Keratinocyte (primary cell): ENCODE measurements at regions not wholly inside any gene's neighbourhood (a gene's known extent, or its start where the extent isn't known, plus 50 kb on each side); places are given as distances from the start of the nearest gene placed in this dataset.

ENCODE experiments used
- DNase-seq: peaks from one replicate; pipeline ENCODE4 v3.0.0-alpha.2; 2011; ENCODE audit warnings: low read depth, missing footprints, low spot score
- FAIRE-seq: peaks from 2 replicates; lab custom pipeline; 2011; peaks lifted over from hg19 to GRCh38; lab: Jason Lieb, UNC
- H2AFZ ChIP-seq: 2 replicates; pipeline ENCODE4 v1.6.0; 2012; ENCODE audit warnings: low read length, control low read depth, inconsistent platforms; ENCODE audit not compliant: control insufficient read depth
- H3K27ac ChIP-seq: 2 replicates; pipeline ENCODE4 v1.5.1; 2011; ENCODE audit warnings: low read length; ENCODE audit not compliant: control insufficient read depth, insufficient read depth
- H3K27me3 ChIP-seq: 3 replicates; pipeline ENCODE4 v1.6.0; 2011; ENCODE audit warnings: low read length; ENCODE audit not compliant: control insufficient read depth, insufficient read depth; ENCODE audit errors: extremely low read depth
- H3K36me3 ChIP-seq, 2 experiments: 2 replicates in 1 of 2; 3 replicates in 1 of 2; pipeline ENCODE4 v1.5.1; 2011; ENCODE audit warnings: low read length in 2 of 2, mild to moderate bottlenecking in 1 of 2; ENCODE audit not compliant: control insufficient read depth in 2 of 2, insufficient read depth in 2 of 2; ENCODE audit errors: extremely low read depth in 1 of 2
- H3K4me1 ChIP-seq: 3 replicates; pipeline ENCODE4 v1.5.1; 2011; ENCODE audit warnings: low read length; ENCODE audit not compliant: control insufficient read depth, insufficient read depth; ENCODE audit errors: extremely low read depth
- H3K4me2 ChIP-seq: 3 replicates; pipeline ENCODE4 v1.6.0; 2011; ENCODE audit warnings: low read depth, low read length; ENCODE audit not compliant: control insufficient read depth, insufficient read depth; ENCODE audit errors: extremely low read depth
- H3K4me3 ChIP-seq, 3 experiments: fragments of 200-600 bp in 1 of 3; sonication (generic) in 1 of 3; 2 replicates in 2 of 3; 3 replicates in 1 of 3; pipeline ENCODE4 v1.5.1; 2011 to 2016; ENCODE audit warnings: low read length in 3 of 3, mild to moderate bottlenecking in 3 of 3, control low read depth in 2 of 3, inconsistent platforms in 1 of 3, low read depth in 1 of 3, mixed read lengths in 1 of 3, mixed run types in 1 of 3, moderate library complexity in 1 of 3; ENCODE audit not compliant: control insufficient read depth in 2 of 3, insufficient read depth in 2 of 3; ENCODE audit errors: extremely low read depth in 1 of 3
- H3K79me2 ChIP-seq: 2 replicates; pipeline ENCODE4 v1.6.0; 2012; ENCODE audit warnings: low read length; ENCODE audit not compliant: control insufficient read depth, insufficient read depth
- H3K9ac ChIP-seq: 3 replicates; pipeline ENCODE4 v1.6.0; 2011; ENCODE audit warnings: low read length; ENCODE audit not compliant: control insufficient read depth, insufficient read depth; ENCODE audit errors: extremely low read depth
- H3K9me1 ChIP-seq: 3 replicates; pipeline ENCODE4 v1.6.0; 2011; ENCODE audit warnings: low read length; ENCODE audit not compliant: control insufficient read depth, insufficient read depth; ENCODE audit errors: extremely low read depth
- H3K9me3 ChIP-seq: 2 replicates; pipeline ENCODE4 v1.5.1; 2012; ENCODE audit warnings: low read depth, low read length; ENCODE audit not compliant: control insufficient read depth
- H4K20me1 ChIP-seq: 3 replicates; pipeline ENCODE4 v1.6.0; 2011; ENCODE audit warnings: low read length; ENCODE audit not compliant: control insufficient read depth, insufficient read depth; ENCODE audit errors: extremely low read depth
- EZH2 ChIP-seq: IDR thresholded peaks from one replicate; pipeline ENCODE4 v1.6.1; 2012; ENCODE audit warnings: inconsistent platforms, mild to moderate bottlenecking, low read length, moderate library complexity
- dilution Hi-C: fragments of 300-500 bp; cut with MboI; formaldehyde crosslinking; loops from one replicate; pipeline ENCODE4 v1.7.0; 2020; ENCODE audit warnings: low sequenced_read_pairs; ENCODE audit not compliant: extremely low pct_ligation_motif_present
- TF ChIP-seq, protein P1 (sequence below), 3 experiments: IDR thresholded peaks in 1 of 3; conservative IDR thresholded peaks in 1 of 3; optimal IDR thresholded peaks in 1 of 3; 2 replicates in 2 of 3; 3 replicates in 1 of 3; pipeline versions ENCODE3 to v1.5.1; 2011; ENCODE audit warnings: low read length in 3 of 3, mild to moderate bottlenecking in 3 of 3, moderate library complexity in 2 of 3, control low read depth in 1 of 3, inconsistent platforms in 1 of 3; ENCODE audit not compliant: insufficient read depth in 2 of 3; ENCODE audit errors: extremely low read depth in 1 of 3

DNA sequence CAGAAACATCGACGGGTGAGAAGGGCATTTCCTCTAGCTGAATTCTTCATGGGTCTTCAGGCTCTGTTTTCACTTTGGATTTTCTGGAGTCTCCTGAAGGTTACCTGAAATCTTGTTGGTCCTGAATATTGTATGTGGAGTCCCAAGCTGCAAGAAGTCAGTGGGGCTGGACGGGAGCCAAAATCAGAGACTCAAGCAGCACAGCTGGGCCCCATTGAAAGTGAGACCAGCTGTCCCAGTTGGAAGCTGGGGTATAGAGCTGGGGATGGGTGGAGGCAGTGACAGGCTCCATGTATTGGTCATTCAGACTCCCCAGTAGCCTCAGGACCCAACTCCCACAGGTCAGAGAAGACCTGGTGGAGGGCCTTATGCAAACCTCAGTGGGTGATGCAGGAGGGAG, 111.3 kb upstream of the MLN start:
- TF ChIP-seq, protein P1, sequence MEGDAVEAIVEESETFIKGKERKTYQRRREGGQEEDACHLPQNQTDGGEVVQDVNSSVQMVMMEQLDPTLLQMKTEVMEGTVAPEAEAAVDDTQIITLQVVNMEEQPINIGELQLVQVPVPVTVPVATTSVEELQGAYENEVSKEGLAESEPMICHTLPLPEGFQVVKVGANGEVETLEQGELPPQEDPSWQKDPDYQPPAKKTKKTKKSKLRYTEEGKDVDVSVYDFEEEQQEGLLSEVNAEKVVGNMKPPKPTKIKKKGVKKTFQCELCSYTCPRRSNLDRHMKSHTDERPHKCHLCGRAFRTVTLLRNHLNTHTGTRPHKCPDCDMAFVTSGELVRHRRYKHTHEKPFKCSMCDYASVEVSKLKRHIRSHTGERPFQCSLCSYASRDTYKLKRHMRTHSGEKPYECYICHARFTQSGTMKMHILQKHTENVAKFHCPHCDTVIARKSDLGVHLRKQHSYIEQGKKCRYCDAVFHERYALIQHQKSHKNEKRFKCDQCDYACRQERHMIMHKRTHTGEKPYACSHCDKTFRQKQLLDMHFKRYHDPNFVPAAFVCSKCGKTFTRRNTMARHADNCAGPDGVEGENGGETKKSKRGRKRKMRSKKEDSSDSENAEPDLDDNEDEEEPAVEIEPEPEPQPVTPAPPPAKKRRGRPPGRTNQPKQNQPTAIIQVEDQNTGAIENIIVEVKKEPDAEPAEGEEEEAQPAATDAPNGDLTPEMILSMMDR (optimal IDR thresholded peaks at IDR 0.05 in 1 of 3, IDR thresholded peaks at IDR 0.05 in 1 of 3, conservative IDR thresholded peaks at IDR 0.05 in 1 of 3; ENCODE audit: extremely low read depth in 1 of 3, insufficient read depth in 2 of 3, low read length in 3 of 3): no peak
- no peak for TF ChIP-seq EZH2
- dilution Hi-C loops: no loop called here
- FAIRE-seq (no peak), DNase-seq (no peak)
- no peaks in the 10 kb centered on the region for H3K9me3 ChIP-seq
- no peak overlapping the region for H3K4me3 ChIP-seq
- peaks cover 11% of the 10 kb centered on the region for H3K27me3 ChIP-seq
- H4K20me1 ChIP-seq: no peaks in the 10 kb centered on the region
- no peak overlapping the region for H3K27ac ChIP-seq
- H3K36me3 ChIP-seq: no peaks in the 10 kb centered on the region
- H3K79me2 ChIP-seq: no peaks in the 10 kb centered on the region
- no peaks in the 10 kb centered on the region for H3K9me1 ChIP-seq
- H3K4me1 ChIP-seq: no peaks in the 10 kb centered on the region
- H3K9ac ChIP-seq: no peak overlapping the region
- H2AFZ ChIP-seq: no peak overlapping the region
- no peak overlapping the region for H3K4me2 ChIP-seq

DNA sequence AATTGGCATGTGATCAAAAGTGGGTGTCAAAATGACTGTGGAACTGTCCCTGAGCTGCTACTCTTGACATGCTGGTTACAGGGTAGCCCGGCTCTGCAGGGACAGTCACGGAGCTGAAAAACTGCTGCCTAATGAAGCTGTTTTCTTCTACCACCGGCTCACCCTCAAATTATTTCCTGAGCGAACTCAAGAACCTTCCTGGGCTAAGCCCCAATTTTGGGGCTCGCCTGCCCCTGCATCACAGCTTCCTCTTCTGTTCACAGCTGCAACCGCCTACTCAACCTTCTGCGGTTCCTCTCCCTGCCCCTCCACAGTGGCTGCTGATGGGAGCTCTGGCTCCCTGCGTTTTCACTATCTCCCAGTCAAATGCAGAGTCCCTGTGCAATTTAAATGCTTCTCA, 110.8 kb upstream of the MLN start:
- no peak for DNase-seq
- Histone ChIP-seq H3K27ac (no peak overlapping the region), H2AFZ (no peak overlapping the region), H3K4me2 (no peak overlapping the region), H3K9me3 (no peaks in the 10 kb centered on the region), H3K36me3 (no peaks in the 10 kb centered on the region), H3K4me1 (no peaks in the 10 kb centered on the region), H3K79me2 (no peaks in the 10 kb centered on the region), H3K27me3 (peaks cover 11% of the 10 kb centered on the region), H3K9ac (no peak overlapping the region), H3K9me1 (no peaks in the 10 kb centered on the region), H4K20me1 (no peaks in the 10 kb centered on the region), H3K4me3 (no peak overlapping the region)
- no peak for TF ChIP-seq EZH2
- TF ChIP-seq, protein P1 (optimal IDR thresholded peaks at IDR 0.05 in 1 of 3, IDR thresholded peaks at IDR 0.05 in 1 of 3, conservative IDR thresholded peaks at IDR 0.05 in 1 of 3; ENCODE audit: extremely low read depth in 1 of 3, insufficient read depth in 2 of 3, low read length in 3 of 3): no peak
- no peak for FAIRE-seq
- dilution Hi-C loops: no loop called here
